Stimulated activated CD4-positive, alpha-beta T cell treated with anti-CD3 and anti-CD28 coated beads, Interleukin-1b, Interleukin-23, amount 100 ng/mL, for 24 hours (primary cell): ENCODE measurements at regions not wholly inside any gene's neighbourhood (a gene's known extent, or its start where the extent isn't known, plus 50 kb on each side); places are given as distances from the start of the nearest gene placed in this dataset.

ENCODE experiments used
- DNase-seq, 4 experiments: peaks; one replicate each; pipeline ENCODE4 v3.0.0-alpha.2; 2020; ENCODE audit warnings: low read depth in 4 of 4, low spot score in 1 of 4

DNA sequence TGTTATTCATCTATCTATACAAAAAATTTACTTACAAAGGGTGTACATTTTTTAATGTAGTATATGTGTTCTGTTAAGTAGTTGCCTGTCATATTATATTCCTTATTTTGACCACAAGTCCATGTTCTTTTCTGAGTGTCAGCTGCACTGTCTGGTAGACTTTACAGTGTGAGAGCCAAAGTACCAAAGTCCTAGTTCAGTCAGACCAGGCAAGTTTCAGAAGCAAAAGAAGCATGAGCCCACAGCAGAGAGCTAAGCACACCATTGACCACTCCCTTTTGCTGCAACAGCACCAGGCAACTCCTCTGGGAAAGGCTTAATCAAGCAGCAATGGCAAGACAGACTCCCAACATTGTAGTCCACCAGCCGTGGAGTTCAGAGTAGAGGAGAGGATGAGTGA is 631.9 kb upstream of the PKN2 start:
- no peak for DNase-seq

DNA sequence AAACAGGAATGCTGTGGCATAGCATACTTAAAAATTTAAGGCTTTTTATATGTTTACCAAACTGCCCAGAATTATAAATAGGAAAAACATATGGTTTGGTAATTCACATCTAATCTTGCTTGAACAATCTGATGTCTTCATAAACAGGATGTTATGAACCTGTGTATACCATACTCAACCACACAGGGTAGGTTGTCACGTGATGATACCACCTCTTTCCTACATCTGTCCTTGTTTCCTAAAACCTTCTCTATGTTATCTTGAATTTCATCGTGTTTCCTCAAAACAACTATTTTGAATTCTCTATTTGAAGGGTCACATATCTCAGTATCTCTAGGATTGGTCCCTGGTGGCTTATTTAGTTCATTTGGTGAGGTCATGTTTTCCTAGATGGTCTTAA is 631.0 kb upstream of the PKN2 start:
- DNase-seq = no peak

GRCh38 chr1:88056881-88057280 is 627.2 kb upstream of the PKN2 start:
- DNase-seq = no peak

DNA sequence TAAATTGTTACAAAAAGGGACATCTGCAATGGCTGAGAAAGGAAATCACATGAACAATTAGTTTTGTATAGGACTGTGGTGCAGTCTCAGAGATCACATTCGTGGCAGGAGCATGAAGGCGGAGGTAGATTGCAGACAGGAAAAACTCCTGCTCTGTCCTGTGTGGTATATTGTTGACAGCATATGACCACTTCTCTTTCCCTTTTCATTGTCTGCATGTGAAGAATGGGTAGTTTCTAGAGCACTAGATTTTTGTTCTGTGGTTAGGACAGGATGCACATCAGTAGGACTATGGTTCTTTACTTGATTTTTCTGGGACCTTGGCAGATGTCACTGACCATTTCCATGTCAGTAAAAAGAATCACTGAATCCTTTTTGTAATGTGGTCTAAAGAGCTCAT is 625.9 kb upstream of the PKN2 start:
- no peak for DNase-seq

- DNase-seq = no peak
Observed at GRCh38 chr1:88060112-88060673, 623.9 kb upstream of the PKN2 start.

DNA sequence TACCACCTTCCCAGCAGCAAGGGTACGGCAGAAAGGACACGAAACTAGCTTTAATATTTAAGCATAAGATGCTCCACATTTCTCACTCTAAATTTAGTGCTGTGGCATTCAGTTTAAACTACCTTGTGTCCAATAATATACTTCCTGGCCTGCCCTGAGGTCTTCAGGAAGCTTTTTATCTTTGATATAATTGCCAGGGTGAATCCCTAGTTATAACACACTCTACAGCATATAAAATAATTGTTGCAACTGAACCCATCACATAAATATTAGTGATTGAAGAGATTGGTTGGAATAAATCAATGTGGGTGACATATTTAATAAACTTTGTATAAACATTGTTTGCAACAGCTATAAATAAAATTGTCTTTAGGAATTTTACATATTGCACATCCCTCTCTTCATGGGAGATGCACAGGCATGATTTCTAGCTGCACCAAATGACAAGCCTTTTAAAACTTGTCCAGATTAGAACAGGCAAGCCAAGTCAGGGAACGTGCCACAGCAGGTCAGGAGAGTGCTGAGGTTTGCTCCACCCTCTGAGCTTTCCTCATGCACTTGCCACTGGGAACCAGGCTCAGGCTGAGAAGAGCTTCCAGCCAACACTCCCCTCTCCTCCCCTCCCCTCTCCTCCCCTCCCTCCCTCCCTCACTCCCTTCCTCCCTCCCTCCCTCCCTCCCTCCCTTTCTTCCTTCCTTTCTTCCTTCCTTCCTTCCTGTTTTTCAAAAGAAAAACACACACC is 623.2 kb upstream of the PKN2 start:
- no peak for DNase-seq

DNA sequence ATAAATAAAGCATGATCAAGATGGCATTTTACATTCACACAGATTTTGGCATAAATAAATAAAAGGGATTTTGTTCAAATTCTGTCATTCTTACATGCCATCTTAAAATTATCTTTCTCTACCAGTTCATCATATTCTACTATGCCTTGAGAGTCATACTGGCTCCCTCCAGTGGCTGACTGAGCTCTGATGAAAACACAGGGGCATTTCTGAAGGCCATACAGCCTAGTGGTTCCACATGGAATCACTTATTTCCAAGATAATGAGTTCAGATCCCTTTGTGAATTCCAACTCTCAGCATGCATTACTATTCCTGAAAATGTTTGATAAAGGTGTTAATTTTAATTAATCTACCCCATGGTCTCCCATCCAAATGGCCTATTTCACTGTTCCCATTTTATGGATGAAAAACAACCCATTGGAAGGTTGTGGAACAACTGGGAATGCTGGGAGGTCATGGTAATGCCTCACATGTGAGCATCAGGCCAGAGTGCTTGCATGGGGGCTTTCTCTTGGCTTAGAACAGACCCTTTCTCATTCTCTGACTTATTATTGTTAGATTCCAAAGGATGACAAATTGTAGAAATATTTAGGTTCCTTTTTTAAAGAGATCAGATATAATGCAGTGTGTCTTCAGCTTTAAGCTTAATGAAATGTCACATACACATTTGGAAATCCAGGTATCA is 622.4 kb upstream of the PKN2 start:
- no peak for DNase-seq

DNA sequence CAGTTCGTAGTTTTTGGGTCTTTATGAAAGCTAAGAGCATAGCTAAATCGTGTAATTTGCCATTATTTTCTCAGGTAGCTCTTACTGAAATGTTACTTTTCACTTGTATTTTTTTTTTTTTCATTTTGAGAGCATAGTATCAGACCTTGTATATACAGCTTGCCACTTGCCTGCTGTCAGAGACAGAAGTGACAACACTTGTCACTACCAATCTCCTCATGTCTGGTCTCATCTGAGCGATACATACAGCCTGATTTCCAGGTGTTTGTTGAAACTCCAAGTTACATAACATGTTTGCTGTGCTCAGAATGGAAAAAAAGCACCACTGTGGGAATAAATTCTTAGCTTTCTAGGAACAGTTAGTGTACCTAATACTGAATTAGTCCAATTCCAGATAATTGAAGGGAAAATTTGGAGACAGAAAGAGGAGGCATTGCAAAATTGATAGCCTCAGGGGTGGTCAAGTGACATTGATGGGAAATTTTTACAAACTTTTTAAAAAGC is 621.4 kb upstream of the PKN2 start:
- no peak for DNase-seq

GRCh38 chr1:88063605-88064004 is 620.5 kb upstream of the PKN2 start:
- no peak for DNase-seq

DNA sequence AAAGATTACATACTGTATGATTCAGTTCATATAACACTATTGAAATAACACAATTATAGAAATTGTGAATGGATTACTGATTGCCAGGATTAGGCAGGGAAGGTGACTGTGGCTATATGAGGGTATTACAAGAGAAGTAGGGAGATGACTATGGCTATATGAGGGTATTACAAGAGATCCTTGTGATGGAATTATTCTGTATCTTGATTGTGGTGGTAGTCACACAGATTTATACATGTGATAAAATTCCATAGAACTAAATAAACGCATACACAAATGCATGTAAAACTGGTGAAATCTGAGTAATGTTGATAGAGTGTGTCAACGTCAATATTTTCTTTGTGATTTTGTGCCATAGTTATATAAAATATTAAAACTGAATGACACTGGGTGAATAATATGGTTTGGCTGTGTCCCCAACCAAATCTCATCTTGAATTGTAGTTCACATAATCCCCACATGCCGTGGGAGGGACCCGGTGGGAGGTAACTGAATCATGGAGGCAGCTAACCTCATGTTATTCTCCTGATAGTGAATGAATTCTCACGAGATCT is 615.6 kb upstream of the PKN2 start:
- no peak for DNase-seq

DNA sequence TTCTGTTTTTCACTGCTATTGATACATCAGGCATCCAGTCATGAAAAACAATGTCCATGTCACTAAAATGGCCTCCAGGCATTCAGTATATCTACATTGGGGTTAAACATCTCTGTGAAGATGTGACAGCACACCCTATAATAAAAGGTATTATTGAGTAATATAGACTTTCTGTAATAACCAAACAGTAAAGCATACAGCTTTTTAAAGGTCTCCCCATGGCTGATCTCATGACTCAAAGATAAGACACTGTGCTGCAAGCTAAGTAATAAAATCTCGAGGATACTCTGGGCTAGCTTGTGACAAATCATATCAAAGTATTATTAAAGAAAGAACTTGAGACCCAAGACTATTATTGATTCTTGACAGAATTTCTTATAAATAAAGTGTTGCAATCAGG is 613.1 kb upstream of the PKN2 start:
- no peak for DNase-seq

GRCh38 chr1:88074661-88075060 is 609.4 kb upstream of the PKN2 start:
- DNase-seq = no peak

DNA sequence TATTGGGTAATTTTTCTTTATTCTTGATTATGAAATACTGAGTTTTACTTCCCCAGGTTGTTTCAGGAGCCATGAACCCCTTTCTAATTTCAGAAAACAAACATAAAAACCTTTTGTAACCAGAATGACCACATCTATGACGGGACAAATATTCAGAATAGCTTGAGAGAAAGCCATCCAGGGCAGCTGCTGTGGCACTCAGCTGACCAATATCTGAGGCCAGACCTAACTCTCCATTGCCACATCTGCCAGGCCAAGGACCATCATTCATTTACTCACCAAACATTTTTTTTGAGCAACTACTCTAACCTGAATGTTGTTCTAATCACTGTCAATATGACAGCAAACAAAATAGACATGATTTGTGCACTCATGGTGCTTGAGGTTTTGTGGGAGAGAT is 608.3 kb upstream of the PKN2 start:
- no peak for DNase-seq

GRCh38 chr1:88079036-88079435 is 605.0 kb upstream of the PKN2 start:
- no peak for DNase-seq

- no peak for DNase-seq
Observed at GRCh38 chr1:88080875-88081274, 603.2 kb upstream of the PKN2 start.

- DNase-seq = no peak
Observed at GRCh38 chr1:88088481-88088880, 595.6 kb upstream of the PKN2 start.

DNA sequence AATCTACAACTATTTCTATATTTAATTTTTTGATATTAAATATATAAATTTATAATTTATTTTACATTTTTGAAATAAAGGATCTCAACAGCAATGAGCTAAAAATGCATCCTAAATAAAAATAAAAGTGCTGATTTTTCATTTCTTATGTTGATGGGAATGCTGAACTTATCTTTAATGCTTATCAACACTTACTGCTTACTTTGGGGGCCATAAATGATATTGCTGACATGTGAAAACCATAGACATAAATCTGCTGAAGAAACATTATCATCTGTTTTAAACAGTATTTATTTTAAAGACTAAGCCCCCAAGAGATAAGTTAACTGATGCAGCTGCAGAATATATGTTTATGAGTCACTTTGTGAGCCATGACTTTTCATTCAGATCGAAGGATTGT is 594.1 kb upstream of the PKN2 start:
- no peak for DNase-seq

GRCh38 chr1:88098881-88099280 is 585.2 kb upstream of the PKN2 start:
- DNase-seq = no peak

DNA sequence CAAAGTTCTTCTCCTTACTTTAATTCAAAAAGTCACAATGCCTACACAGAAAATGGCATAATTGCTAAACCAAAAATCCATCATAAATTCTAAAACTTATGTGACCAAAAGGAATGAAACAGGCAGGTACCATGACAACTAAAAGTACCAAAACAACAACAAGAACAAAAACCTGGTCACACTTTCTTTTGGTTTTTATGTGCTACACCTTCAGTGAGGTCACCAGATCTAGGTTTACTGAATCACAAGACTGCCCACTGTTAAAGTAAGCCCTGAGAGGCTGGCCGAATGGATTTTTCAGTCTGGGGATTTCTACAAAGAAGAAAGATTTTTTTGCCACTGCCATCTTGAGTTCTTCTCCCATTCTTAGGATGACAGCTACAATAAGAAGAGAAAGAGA is 583.0 kb upstream of the PKN2 start:
- no peak for DNase-seq

- no peak for DNase-seq
Observed at GRCh38 chr1:88104236-88104635, 579.8 kb upstream of the PKN2 start.

GRCh38 chr1:88104886-88105285 is 579.2 kb upstream of the PKN2 start:
- DNase-seq = no peak

- no peak for DNase-seq
Observed at GRCh38 chr1:88111816-88112215, 572.3 kb upstream of the PKN2 start.
